ENCODE measurements at regions not wholly inside any gene's neighbourhood (a gene's known extent, or its start where the extent isn't known, plus 50 kb on each side); places are given as distances from the start of the nearest gene placed in this dataset.

- TF ChIP-seq CTCF (IDR thresholded peaks at IDR 0.05) (no peak), EZH2 (IDR thresholded peaks at IDR 0.05; ENCODE audit: borderline replicate concordance, insufficient read depth, low read depth, low read length, poor library complexity, severe bottlenecking) (no peak)
These were observed 188.3 kb downstream of the DAD1 start for GRCh38 chr14:22400655-22401259.
